GM06990 (cell line): ENCODE measurements at regions not wholly inside any gene's neighbourhood (a gene's known extent, or its start where the extent isn't known, plus 50 kb on each side); places are given as distances from the start of the nearest gene placed in this dataset.

ENCODE experiments used
- DNase-seq: peaks from one replicate; pipeline ENCODE4 v3.0.0-alpha.2; 2011; ENCODE audit not compliant: insufficient read length; ENCODE audit errors: extremely low read depth
- H3K27me3 ChIP-seq: replicated peaks from 2 replicates; pipeline ENCODE4 v1.6.0; 2011; ENCODE audit warnings: low read length; ENCODE audit not compliant: control insufficient read depth, insufficient read depth
- H3K36me3 ChIP-seq: 2 replicates; pipeline ENCODE4 v1.5.1; 2011; ENCODE audit warnings: low read length; ENCODE audit not compliant: control insufficient read depth, insufficient read depth
- H3K4me3 ChIP-seq: replicated peaks from 2 replicates; pipeline ENCODE4 v1.5.1; 2011; ENCODE audit warnings: low read depth, mild to moderate bottlenecking, control low read depth, low read length
- CTCF ChIP-seq: IDR thresholded peaks from 2 replicates; pipeline ENCODE4 v1.5.1; 2011; ENCODE audit warnings: low read length, control low read depth, mild to moderate bottlenecking, inconsistent platforms; ENCODE audit not compliant: insufficient read depth, poor library complexity, severe bottlenecking

GRCh38 chr4:126445596-126445995 lies 1130.8 kb downstream of the FAT4 start:
- H3K27me3 ChIP-seq = no peaks in the 10 kb centered on the region
- H3K36me3 ChIP-seq = no peaks in the 10 kb centered on the region
- DNase-seq = no peak
- no peak overlapping the region for H3K4me3 ChIP-seq
- no peak for TF ChIP-seq CTCF

GRCh38 chr4:126446917-126447316 lies 1132.2 kb downstream of the FAT4 start:
- Histone ChIP-seq H3K27me3 (no peaks in the 10 kb centered on the region), H3K4me3 (no peak overlapping the region), H3K36me3 (no peaks in the 10 kb centered on the region)
- no peak for TF ChIP-seq CTCF
- no peak for DNase-seq

GRCh38 chr4:126448086-126448845 lies 1133.5 kb downstream of the FAT4 start:
- Histone ChIP-seq H3K27me3 (no peaks in the 10 kb centered on the region), H3K36me3 (no peaks in the 10 kb centered on the region), H3K4me3 (no peak overlapping the region)
- DNase-seq = no peak
- no peak for TF ChIP-seq CTCF

DNA sequence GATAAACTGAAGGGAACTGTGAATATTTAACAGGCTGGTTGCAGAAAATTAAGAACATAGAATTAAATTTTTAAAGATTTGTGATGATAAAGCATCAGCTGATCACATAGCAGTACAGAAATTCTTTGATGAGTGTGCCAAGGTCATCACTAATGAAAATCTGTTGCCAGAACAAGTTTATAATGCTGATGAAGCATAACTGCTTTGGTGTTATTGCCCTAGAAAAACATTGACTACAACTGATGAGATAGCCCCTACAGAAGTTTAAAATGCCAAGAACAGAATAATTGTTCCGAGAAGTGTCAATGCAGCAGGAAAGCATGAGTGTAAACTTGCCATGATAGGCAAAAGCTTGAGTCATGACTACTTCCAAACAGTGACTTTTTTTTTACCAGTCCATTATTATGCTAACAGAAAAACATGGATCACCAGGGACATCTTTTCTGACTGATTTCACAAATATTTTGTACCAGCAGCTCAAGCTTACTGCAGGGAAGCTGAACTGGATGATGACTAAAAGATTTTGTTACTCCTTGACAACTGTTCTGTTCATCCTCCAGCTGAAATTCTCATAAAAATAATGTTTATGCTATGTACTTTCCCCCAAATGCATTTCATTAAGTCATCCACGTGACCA lies 1136.6 kb downstream of the FAT4 start:
- H3K27me3 ChIP-seq = no peaks in the 10 kb centered on the region
- no peak overlapping the region for H3K4me3 ChIP-seq
- no peaks in the 10 kb centered on the region for H3K36me3 ChIP-seq
- DNase-seq = no peak
- no peak for TF ChIP-seq CTCF

DNA sequence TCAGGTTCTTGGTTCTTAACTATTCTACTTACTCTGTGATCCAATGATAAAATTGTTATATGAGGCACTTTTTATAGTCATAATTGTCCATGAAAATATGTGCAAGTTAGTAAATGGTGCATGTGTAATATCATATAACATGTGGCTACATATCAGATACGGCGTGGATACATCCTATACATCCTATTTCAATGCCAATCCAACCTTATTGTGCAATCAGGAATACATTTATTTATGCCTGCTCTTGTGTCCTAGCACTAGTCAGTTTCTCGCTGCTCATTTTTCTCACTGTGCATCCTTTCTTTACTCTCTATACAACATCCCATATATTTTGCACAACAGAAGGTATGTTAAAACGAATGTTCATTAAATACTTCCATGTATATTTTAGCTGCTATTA lies 1141.1 kb downstream of the FAT4 start:
- no peaks in the 10 kb centered on the region for H3K36me3 ChIP-seq
- TF ChIP-seq CTCF = no peak
- no peak for DNase-seq
- H3K27me3 ChIP-seq = no peaks in the 10 kb centered on the region
- no peak overlapping the region for H3K4me3 ChIP-seq

- TF ChIP-seq CTCF = no peak
- H3K4me3 ChIP-seq = no peak overlapping the region
- no peak for DNase-seq
- H3K27me3 ChIP-seq = no peaks in the 10 kb centered on the region
- H3K36me3 ChIP-seq = no peaks in the 10 kb centered on the region
Measured at GRCh38 chr4:126458993-126459392, 1144.2 kb downstream of the FAT4 start.
